MM.1S (cell line): ENCODE measurements at regions not wholly inside any gene's neighbourhood (a gene's known extent, or its start where the extent isn't known, plus 50 kb on each side); places are given as distances from the start of the nearest gene placed in this dataset.

ENCODE experiments used
- DNase-seq: peaks from one replicate; pipeline ENCODE4 v3.0.0-alpha.2; 2015
- H2AFZ ChIP-seq: fragments of 300-600 bp; sonication (generic); 2 replicates; pipeline ENCODE4 v1.6.0; 2016; ENCODE audit warnings: antibody characterized with exemption, low read length
- H3F3A ChIP-seq: fragments of 300-600 bp; sonication (generic); 2 replicates; pipeline ENCODE4 v1.6.1; 2016; ENCODE audit warnings: mild to moderate bottlenecking, antibody characterized with exemption, low read length, moderate library complexity, mixed read lengths; ENCODE audit not compliant: insufficient read depth
- H3K27ac ChIP-seq: fragments of 300-600 bp; sonication (generic); 2 replicates; pipeline ENCODE4 v1.5.1; 2016; ENCODE audit warnings: mild to moderate bottlenecking, low read length
- H3K27me3 ChIP-seq: fragments of 300-600 bp; sonication (generic); replicated peaks from 2 replicates; pipeline ENCODE4 v1.6.0; 2016; ENCODE audit warnings: low read length; ENCODE audit not compliant: insufficient read depth
- H3K36me3 ChIP-seq: fragments of 300-600 bp; sonication (generic); replicated peaks from 2 replicates; pipeline ENCODE4 v1.6.1; 2016; ENCODE audit warnings: mild to moderate bottlenecking, low read length, mixed read lengths; ENCODE audit not compliant: insufficient read depth
- H3K4me1 ChIP-seq: fragments of 300-600 bp; sonication (generic); 2 replicates; pipeline ENCODE4 v1.6.1; 2016; ENCODE audit warnings: low read length, mixed read lengths
- H3K4me2 ChIP-seq: fragments of 300-600 bp; sonication (generic); 2 replicates; pipeline ENCODE4 v1.6.0; 2016; ENCODE audit warnings: low read depth, low read length
- H3K4me3 ChIP-seq: fragments of 300-600 bp; sonication (generic); 2 replicates; pipeline ENCODE4 v1.5.1; 2016; ENCODE audit warnings: low read length, mixed read lengths
- H3K79me2 ChIP-seq: fragments of 300-600 bp; sonication (generic); 2 replicates; pipeline ENCODE4 v1.6.1; 2016; ENCODE audit warnings: mixed run types, low read length, mixed read lengths
- H3K9ac ChIP-seq: fragments of 300-600 bp; sonication (generic); 2 replicates; pipeline ENCODE4 v1.6.1; 2016; ENCODE audit warnings: low read length, mixed read lengths
- H3K9me2 ChIP-seq: fragments of 300-600 bp; sonication (generic); replicated peaks from 2 replicates; pipeline ENCODE4 v1.6.1; 2016; ENCODE audit warnings: mild to moderate bottlenecking, low read length, mixed read lengths; ENCODE audit not compliant: insufficient read depth
- H3K9me3 ChIP-seq: fragments of 300-600 bp; sonication (generic); replicated peaks from 2 replicates; pipeline ENCODE4 v1.6.1; 2016; ENCODE audit warnings: mild to moderate bottlenecking, low read length, mixed read lengths; ENCODE audit not compliant: insufficient read depth
- H4K20me1 ChIP-seq: fragments of 300-600 bp; sonication (generic); 2 replicates; pipeline ENCODE4 v1.6.1; 2016; ENCODE audit warnings: mild to moderate bottlenecking, low read length, moderate library complexity, mixed read lengths; ENCODE audit not compliant: insufficient read depth
- EZH2 ChIP-seq: fragments of 300-600 bp; sonication (generic); optimal IDR thresholded peaks from 2 replicates; pipeline ENCODE3; 2017; ENCODE audit warnings: low read depth, mild to moderate bottlenecking, antibody characterized with exemption, low read length, mixed read lengths
- EZH2phosphoT487 ChIP-seq: fragments of 300-600 bp; sonication (generic); IDR thresholded peaks from 2 replicates; pipeline ENCODE4 v1.6.1; 2018; ENCODE audit warnings: antibody characterized with exemption, low read length
- TF ChIP-seq, protein P1 (sequence below): fragments of 300-600 bp; sonication (generic); IDR thresholded peaks from 2 replicates; pipeline ENCODE4 v1.5.1; 2016; ENCODE audit warnings: antibody characterized with exemption, low read length, mixed read lengths

DNA sequence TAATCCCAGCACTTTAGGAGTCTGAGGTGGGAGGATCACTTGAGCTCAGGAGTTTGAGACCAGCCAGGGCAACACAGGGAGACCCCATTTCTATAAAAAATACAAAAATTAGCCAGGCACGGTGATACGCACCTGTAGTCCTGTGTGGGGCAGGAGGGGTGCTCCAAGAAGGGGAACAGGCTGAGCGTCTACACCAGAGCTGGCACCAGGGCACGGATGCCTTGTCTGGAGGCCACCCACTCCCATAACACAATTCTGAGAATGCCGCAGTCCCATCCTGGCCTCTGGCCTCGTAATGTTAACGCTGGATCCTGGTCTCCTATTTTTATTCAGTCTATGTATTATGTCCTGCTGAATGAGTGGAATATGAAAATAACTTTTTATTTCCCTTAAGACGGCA, 161.3 kb downstream of the WSCD1 start:
- H3K27ac ChIP-seq, result no peak overlapping the region
- no peak overlapping the region for H2AFZ ChIP-seq

DNA sequence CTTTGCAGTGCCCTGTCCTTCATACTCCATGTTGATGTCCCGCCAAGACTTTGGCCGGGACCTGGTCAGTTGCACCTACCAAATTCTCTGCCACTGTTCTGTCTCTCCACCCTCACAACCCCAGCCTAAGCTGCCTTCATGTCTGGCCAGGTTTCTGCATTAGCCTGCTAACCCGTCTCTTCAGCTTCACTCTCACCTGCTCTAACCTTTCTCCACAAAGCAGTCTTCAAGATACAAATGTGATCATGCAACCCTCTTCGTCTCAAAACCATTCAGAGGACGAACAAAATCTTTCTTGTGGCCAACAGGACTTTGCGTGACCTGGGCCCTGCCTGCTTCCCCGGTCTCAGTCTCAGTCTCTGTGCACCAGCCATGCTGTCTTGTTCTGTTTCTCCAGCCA, 148.2 kb downstream of the WSCD1 start:
- Histone ChIP-seq H3K36me3 (no peaks in the 10 kb centered on the region), H3F3A (peaks cover 5% of the 10 kb centered on the region), H3K4me1 (peaks cover 13% of the 10 kb centered on the region), H4K20me1 (no peaks in the 10 kb centered on the region), H3K27me3 (no peaks in the 10 kb centered on the region), H3K27ac (no peak overlapping the region; the same call in 1 of the 2 replicates), H3K4me2 (no peak overlapping the region), H3K9me3 (no peaks in the 10 kb centered on the region), H3K4me3 (no peak overlapping the region), H3K9ac (no peak overlapping the region), H3K79me2 (no peaks in the 10 kb centered on the region), H2AFZ (no peak overlapping the region), H3K9me2 (no peaks in the 10 kb centered on the region)
- DNase-seq, result no peak
- TF ChIP-seq EZH2phosphoT487, result no peak
- TF ChIP-seq EZH2, result no peak
- TF ChIP-seq, protein P1, sequence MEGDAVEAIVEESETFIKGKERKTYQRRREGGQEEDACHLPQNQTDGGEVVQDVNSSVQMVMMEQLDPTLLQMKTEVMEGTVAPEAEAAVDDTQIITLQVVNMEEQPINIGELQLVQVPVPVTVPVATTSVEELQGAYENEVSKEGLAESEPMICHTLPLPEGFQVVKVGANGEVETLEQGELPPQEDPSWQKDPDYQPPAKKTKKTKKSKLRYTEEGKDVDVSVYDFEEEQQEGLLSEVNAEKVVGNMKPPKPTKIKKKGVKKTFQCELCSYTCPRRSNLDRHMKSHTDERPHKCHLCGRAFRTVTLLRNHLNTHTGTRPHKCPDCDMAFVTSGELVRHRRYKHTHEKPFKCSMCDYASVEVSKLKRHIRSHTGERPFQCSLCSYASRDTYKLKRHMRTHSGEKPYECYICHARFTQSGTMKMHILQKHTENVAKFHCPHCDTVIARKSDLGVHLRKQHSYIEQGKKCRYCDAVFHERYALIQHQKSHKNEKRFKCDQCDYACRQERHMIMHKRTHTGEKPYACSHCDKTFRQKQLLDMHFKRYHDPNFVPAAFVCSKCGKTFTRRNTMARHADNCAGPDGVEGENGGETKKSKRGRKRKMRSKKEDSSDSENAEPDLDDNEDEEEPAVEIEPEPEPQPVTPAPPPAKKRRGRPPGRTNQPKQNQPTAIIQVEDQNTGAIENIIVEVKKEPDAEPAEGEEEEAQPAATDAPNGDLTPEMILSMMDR, result no peak

More for the DNA sequence above, 161.3 kb downstream of the WSCD1 start:
- no peaks in the 10 kb centered on the region for H3K9me2 ChIP-seq
- no peaks in the 10 kb centered on the region for H3K9me3 ChIP-seq
- H3K27me3 ChIP-seq, result no peaks in the 10 kb centered on the region
- no peak overlapping the region for H3K9ac ChIP-seq
- no peak for DNase-seq
- no peaks in the 10 kb centered on the region for H3F3A ChIP-seq
- no peak for TF ChIP-seq EZH2
- TF ChIP-seq, protein P1, result no peak
- TF ChIP-seq EZH2phosphoT487, result no peak
- no peak overlapping the region for H3K4me3 ChIP-seq
- H3K4me1 ChIP-seq, result no peaks in the 10 kb centered on the region
- no peaks in the 10 kb centered on the region for H3K36me3 ChIP-seq
- no peak overlapping the region for H3K4me2 ChIP-seq
- H3K79me2 ChIP-seq, result no peaks in the 10 kb centered on the region
- no peaks in the 10 kb centered on the region for H4K20me1 ChIP-seq

DNA sequence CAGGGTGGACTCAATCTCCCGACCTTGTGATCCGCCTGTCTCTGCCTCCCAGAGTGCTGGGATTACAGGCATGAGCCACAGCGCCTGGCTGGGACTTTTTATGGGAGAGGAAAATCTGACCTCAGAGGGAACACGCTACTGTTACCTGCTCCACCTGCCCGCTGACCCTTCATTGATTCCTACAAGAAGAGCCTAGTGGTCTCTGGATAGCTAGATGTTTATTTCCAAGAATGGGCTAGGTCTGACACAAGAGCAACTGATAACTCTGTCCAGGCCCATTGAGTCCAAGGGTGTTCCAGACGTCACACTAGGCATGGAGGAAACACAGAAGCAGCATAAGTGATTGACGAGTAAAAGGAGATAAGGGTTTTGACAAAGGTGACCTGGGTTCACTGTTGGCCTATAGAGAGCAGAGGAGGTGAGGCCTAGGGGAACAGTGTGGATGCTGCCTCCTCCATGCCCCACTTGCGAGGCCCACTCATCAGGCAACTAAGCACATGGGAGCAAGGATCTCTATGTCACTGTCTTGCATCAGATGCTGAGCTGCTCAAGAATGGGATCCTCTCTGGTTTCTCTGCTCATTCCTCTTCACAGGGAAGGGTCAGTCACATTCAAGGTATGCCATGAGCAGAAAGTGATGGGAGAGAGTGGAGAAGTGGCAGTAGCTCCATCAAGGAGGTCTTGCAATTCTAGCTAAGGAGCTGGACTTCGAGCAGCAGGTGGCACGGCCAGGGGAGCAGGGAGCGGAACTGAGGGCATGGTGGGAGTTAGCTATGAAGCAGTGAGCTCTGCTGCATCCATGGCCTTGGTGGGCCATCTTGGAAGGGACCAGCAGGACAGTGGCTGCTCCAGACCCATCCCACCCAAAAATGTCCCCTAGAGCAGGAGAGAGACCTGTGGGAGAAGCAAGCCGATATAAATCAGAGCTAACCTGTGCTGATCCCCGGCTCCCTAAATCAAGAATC, 145.2 kb downstream of the WSCD1 start:
- no peaks in the 10 kb centered on the region for H3F3A ChIP-seq
- no peak overlapping the region for H3K4me3 ChIP-seq
- no peak overlapping the region for H3K9ac ChIP-seq
- H3K4me1 ChIP-seq, result 0 out of 2 replicates have a peak, but pooled peaks cover 5% of the 10 kb centered on the region
- no peaks in the 10 kb centered on the region for H3K36me3 ChIP-seq
- H3K79me2 ChIP-seq, result no peaks in the 10 kb centered on the region
- H3K4me2 ChIP-seq, result no peak overlapping the region
- no peaks in the 10 kb centered on the region for H3K9me2 ChIP-seq
- no peak for DNase-seq
- no peaks in the 10 kb centered on the region for H3K27me3 ChIP-seq
- no peaks in the 10 kb centered on the region for H3K9me3 ChIP-seq
- no peaks in the 10 kb centered on the region for H4K20me1 ChIP-seq
- H3K27ac ChIP-seq, result no peak overlapping the region
- TF ChIP-seq EZH2phosphoT487 (no peak), EZH2 (no peak)
- TF ChIP-seq, protein P1, result no peak
- no peak overlapping the region for H2AFZ ChIP-seq
